SK-N-SH treated with all-trans-retinoic acid at 6 μM for 48 hours (cell line): ENCODE measurements at regions not wholly inside any gene's neighbourhood (a gene's known extent, or its start where the extent isn't known, plus 50 kb on each side); places are given as distances from the start of the nearest gene placed in this dataset.
"Not testable (repeated sequence)": the region's sequence is repeated elsewhere in the genome, so short reads cannot be mapped to it uniquely, and the experiment has no call there.

Experiments
- CREB5 ChIP-seq: fragments of 250-450 bp; sonication (Bioruptor Pico); IDR thresholded peaks from 2 replicates; pipeline ENCODE4 v1.5.1; 2020; ENCODE audit warnings: low read depth, mild to moderate bottlenecking, moderate library complexity
- PPARA ChIP-seq: fragments of 250-450 bp; sonication (Bioruptor Pico); IDR thresholded peaks from 2 replicates; pipeline ENCODE4 v1.5.0; 2020; ENCODE audit warnings: mild to moderate bottlenecking, borderline replicate concordance
- ZFP3 ChIP-seq: fragments of 250-450 bp; sonication (Bioruptor Pico); IDR thresholded peaks from 2 replicates; pipeline ENCODE4 v1.5.0; 2020; ENCODE audit warnings: mild to moderate bottlenecking, moderate library complexity

- TF ChIP-seq CREB5, ZFP3, PPARA (CRISPR knock-in tag): not testable (repeated sequence)
These were observed 552.6 kb upstream of the CDH5 start for GRCh38 chr16:65813879-65814278.
